ENCODE measurements at regions not wholly inside any gene's neighbourhood (a gene's known extent, or its start where the extent isn't known, plus 50 kb on each side); places are given as distances from the start of the nearest gene placed in this dataset.

DNA sequence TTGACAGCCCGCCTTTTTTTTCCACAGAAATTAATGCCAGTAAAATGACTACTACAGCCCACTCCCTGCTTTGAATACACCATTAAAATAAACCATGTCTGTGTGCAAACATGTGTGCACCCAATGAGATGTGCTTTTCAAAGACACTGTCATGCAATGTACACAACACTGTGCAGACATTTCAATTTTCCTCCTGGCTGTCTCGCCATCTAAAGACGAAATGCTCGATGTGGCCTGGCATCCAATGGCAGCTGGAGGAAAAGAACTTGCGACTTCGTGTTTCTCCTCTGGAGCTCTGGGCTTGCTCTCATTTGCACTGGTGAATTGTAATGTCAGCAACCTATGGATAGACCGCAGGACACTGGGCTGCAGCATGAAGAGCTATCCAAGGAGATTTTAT lies 147.0 kb upstream of the NAV2 start:
- TF ChIP-seq, protein P1, sequence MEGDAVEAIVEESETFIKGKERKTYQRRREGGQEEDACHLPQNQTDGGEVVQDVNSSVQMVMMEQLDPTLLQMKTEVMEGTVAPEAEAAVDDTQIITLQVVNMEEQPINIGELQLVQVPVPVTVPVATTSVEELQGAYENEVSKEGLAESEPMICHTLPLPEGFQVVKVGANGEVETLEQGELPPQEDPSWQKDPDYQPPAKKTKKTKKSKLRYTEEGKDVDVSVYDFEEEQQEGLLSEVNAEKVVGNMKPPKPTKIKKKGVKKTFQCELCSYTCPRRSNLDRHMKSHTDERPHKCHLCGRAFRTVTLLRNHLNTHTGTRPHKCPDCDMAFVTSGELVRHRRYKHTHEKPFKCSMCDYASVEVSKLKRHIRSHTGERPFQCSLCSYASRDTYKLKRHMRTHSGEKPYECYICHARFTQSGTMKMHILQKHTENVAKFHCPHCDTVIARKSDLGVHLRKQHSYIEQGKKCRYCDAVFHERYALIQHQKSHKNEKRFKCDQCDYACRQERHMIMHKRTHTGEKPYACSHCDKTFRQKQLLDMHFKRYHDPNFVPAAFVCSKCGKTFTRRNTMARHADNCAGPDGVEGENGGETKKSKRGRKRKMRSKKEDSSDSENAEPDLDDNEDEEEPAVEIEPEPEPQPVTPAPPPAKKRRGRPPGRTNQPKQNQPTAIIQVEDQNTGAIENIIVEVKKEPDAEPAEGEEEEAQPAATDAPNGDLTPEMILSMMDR (IDR thresholded peaks at IDR 0.05), result no peak
- Mint-ChIP-seq H3K4me3 (no peak overlapping the region), H3K9me3 (no peaks in the 10 kb centered on the region), H3K36me3 (ENCODE audit: low read depth) (no peaks in the 10 kb centered on the region), H3K4me1 (ENCODE audit: low read depth) (no peaks in the 10 kb centered on the region), H3K27ac (no peak overlapping the region), H3K27me3 (peaks cover 4% of the 10 kb centered on the region)
- no peak for DNase-seq
- CTCF ChIA-PET, result interaction anchor here (0.8 to 5.0 kb wide), 10 partner anchors 10 to 338 kb away, joined by 3 to 56 read pairs (median 4); no protein-coding TSS in a partner anchor
- intact Hi-C loops (cut with micrococcal nuclease), result loop anchor here (5.0 kb wide), 1 partner anchor 337 kb away; no protein-coding TSS in a partner anchor
- POLR2A ChIA-PET, result no interaction called here
- no peak for ATAC-seq

DNA sequence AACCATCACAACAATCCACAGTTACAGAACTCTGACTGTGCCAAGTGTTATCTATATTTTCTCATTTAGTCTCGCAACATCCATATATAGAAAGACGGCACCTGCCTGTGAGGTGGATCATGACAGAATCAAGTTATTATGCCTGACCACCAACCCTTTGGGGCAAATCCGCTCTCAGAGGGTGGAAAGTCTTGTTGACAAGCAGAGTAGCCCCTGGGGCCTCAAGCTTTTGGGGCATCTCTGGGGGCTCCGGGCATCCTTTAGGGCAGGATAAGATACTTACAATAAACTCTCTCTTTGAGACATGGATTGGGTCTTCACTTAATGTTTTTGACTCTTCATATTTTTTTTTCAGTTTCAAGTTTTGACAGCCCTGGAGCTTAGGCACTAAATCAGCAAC lies 150.5 kb upstream of the NAV2 start:
- Mint-ChIP-seq H3K27me3 (peaks cover 8% of the 10 kb centered on the region), H3K4me3 (no peak overlapping the region), H3K4me1 (ENCODE audit: low read depth) (no peaks in the 10 kb centered on the region), H3K36me3 (ENCODE audit: low read depth) (no peaks in the 10 kb centered on the region), H3K9me3 (no peaks in the 10 kb centered on the region), H3K27ac (no peak overlapping the region)
- ChIA-PET CTCF (interaction anchor here (0.7 to 5.0 kb wide), 5 partner anchors 8 to 341 kb away, joined by 3 to 56 read pairs (median 21); no protein-coding TSS in a partner anchor), POLR2A (no interaction called here)
- DNase-seq, result no peak
- TF ChIP-seq, protein P1 (IDR thresholded peaks at IDR 0.05), result no peak
- intact Hi-C loops (cut with micrococcal nuclease), result no loop called here
- no peak for ATAC-seq

- H3K27me3 Mint-ChIP-seq, result peaks cover 8% of the 10 kb centered on the region
- no peak for DNase-seq
- intact Hi-C loops (cut with micrococcal nuclease), result loop anchor here (2.0 kb wide), 1 partner anchor 182 kb away; no protein-coding TSS in a partner anchor
- TF ChIP-seq, protein P1 (IDR thresholded peaks at IDR 0.05), result no peak
- no peaks in the 10 kb centered on the region for H3K9me3 Mint-ChIP-seq
- H3K36me3 Mint-ChIP-seq (ENCODE audit: low read depth), result no peaks in the 10 kb centered on the region
- ATAC-seq, result no peak
- ChIA-PET POLR2A (no interaction called here), CTCF (interaction anchor here (0.6 to 4.9 kb wide), 4 partner anchors 10 to 1592 kb away, joined by 3 to 34 read pairs (median 4); no protein-coding TSS in a partner anchor)
- no peak overlapping the region for H3K4me3 Mint-ChIP-seq
- no peaks in the 10 kb centered on the region for H3K4me1 Mint-ChIP-seq (ENCODE audit: low read depth)
- no peak overlapping the region for H3K27ac Mint-ChIP-seq
These were observed 151.6 kb upstream of the NAV2 start for GRCh38 chr11:19561011-19561410.

DNA sequence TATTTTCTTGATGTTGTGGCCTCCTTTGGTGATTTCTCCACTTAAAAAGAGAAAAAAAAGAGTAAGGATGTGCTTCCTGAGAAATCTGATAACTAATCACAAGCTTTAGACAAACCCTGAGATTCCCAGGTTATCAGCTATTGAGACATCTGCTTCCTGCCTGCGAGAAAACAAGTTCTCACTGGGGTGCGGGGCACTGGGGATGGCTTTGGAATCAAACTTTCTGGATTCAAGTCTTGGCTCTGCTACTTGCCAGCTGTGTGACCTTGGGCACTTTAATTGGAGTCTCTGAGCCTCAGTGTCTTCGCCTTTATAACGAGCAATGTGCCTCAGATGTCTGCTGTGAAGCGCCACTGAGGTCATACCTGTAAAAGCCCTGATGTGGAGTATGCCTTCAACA lies 152.5 kb upstream of the NAV2 start:
- peaks cover 8% of the 10 kb centered on the region for H3K27me3 Mint-ChIP-seq
- no peak for ATAC-seq
- no peaks in the 10 kb centered on the region for H3K4me1 Mint-ChIP-seq (ENCODE audit: low read depth)
- no peak overlapping the region for H3K4me3 Mint-ChIP-seq
- TF ChIP-seq, protein P1 (IDR thresholded peaks at IDR 0.05), result no peak
- POLR2A ChIA-PET, result no interaction called here
- DNase-seq, result no peak
- H3K36me3 Mint-ChIP-seq (ENCODE audit: low read depth), result no peaks in the 10 kb centered on the region
- CTCF ChIA-PET, result interaction anchor here (0.6 to 4.9 kb wide), 8 partner anchors 10 to 1591 kb away, joined by 3 to 34 read pairs (median 3); no protein-coding TSS in a partner anchor
- intact Hi-C loops (cut with micrococcal nuclease), result loop anchor here (2.0 kb wide), 1 partner anchor 183 kb away; no protein-coding TSS in a partner anchor
- no peak overlapping the region for H3K27ac Mint-ChIP-seq
- H3K9me3 Mint-ChIP-seq, result no peaks in the 10 kb centered on the region

DNA sequence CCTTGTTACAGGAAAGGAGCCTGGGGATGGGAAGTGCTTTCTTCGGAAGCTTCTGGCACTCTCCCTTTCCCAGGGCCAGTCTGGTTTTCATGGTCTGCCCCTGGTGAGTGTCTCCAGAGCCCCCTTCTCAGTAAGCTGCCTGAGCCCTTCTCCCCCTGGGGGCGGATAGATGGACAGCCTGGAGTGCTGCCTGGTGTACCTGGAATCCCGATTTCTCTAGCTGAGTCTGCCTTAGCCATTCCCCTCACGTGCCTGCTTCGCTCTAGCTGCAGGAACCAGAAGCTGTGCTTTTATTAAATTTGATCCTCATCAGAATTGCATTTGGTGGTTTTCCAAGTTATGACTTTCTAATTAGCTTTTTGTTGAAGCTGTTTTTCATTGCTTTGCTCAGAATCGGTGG lies 152.9 kb upstream of the NAV2 start:
- no peak overlapping the region for H3K27ac Mint-ChIP-seq
- H3K9me3 Mint-ChIP-seq, result no peaks in the 10 kb centered on the region
- H3K36me3 Mint-ChIP-seq (ENCODE audit: low read depth), result no peaks in the 10 kb centered on the region
- peaks cover 8% of the 10 kb centered on the region for H3K27me3 Mint-ChIP-seq
- ChIA-PET CTCF (interaction anchor here (0.7 to 4.9 kb wide), 9 partner anchors 9 to 489 kb away, joined by 3 to 34 read pairs (median 3); no protein-coding TSS in a partner anchor), POLR2A (no interaction called here)
- DNase-seq (no peak), ATAC-seq (no peak)
- TF ChIP-seq, protein P1 (IDR thresholded peaks at IDR 0.05), result no peak
- no peaks in the 10 kb centered on the region for H3K4me1 Mint-ChIP-seq (ENCODE audit: low read depth)
- no peak overlapping the region for H3K4me3 Mint-ChIP-seq
- intact Hi-C loops (cut with micrococcal nuclease), result loop anchor here (2.0 to 10.0 kb wide), 3 partner anchors 183 to 245 kb away; no protein-coding TSS in a partner anchor
